ENCODE measurements at regions not wholly inside any gene's neighbourhood (a gene's known extent, or its start where the extent isn't known, plus 50 kb on each side); places are given as distances from the start of the nearest gene placed in this dataset.

DNA sequence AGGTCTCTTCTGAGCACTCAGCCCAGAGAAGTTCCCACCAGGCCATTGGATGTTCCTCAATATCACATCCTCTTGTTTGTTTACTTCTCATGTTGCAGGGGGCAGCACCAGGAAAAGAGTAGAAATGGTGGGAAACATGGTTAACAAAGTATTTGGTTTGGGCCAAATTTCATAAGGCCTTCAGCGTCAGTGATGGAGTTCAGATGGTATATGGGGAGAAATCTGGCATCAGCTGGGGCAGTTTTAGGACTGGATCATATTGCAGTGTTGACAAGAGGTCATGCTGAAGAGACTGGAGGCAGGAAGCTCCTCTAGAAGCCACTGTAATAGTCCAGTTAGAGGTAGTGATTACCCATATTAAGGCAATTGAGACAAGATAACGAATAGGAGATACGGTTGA is 200.0 kb downstream of the WDR11 start:
- DNase-seq (no peak), ATAC-seq (no peak)
- 80% methylated on average over 3 of the region's 3 CpGs for WGBS, 2 donors
- Histone ChIP-seq H3K9me3 (peaks cover 0 to 6% (median 0%) of the 10 kb centered on the region in 3 donors), H3K4me3 (no peak overlapping the region), H3K4me1 (no peaks in the 10 kb centered on the region), H3K27ac (no peak overlapping the region), H3K27me3 (no peaks in the 10 kb centered on the region), H3K36me3 (replicated peaks in 1 of 2; ENCODE audit: insufficient read depth in 1 of 2, low read depth in 2 of 2) (no peaks in the 10 kb centered on the region)
- TF ChIP-seq, protein P1, sequence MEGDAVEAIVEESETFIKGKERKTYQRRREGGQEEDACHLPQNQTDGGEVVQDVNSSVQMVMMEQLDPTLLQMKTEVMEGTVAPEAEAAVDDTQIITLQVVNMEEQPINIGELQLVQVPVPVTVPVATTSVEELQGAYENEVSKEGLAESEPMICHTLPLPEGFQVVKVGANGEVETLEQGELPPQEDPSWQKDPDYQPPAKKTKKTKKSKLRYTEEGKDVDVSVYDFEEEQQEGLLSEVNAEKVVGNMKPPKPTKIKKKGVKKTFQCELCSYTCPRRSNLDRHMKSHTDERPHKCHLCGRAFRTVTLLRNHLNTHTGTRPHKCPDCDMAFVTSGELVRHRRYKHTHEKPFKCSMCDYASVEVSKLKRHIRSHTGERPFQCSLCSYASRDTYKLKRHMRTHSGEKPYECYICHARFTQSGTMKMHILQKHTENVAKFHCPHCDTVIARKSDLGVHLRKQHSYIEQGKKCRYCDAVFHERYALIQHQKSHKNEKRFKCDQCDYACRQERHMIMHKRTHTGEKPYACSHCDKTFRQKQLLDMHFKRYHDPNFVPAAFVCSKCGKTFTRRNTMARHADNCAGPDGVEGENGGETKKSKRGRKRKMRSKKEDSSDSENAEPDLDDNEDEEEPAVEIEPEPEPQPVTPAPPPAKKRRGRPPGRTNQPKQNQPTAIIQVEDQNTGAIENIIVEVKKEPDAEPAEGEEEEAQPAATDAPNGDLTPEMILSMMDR (IDR thresholded peaks at IDR 0.05), result no peak
- no peak for TF ChIP-seq POLR2A (IDR thresholded peaks at IDR 0.05)
- intact Hi-C loops (cut with DNase I), result no loop called here

DNA sequence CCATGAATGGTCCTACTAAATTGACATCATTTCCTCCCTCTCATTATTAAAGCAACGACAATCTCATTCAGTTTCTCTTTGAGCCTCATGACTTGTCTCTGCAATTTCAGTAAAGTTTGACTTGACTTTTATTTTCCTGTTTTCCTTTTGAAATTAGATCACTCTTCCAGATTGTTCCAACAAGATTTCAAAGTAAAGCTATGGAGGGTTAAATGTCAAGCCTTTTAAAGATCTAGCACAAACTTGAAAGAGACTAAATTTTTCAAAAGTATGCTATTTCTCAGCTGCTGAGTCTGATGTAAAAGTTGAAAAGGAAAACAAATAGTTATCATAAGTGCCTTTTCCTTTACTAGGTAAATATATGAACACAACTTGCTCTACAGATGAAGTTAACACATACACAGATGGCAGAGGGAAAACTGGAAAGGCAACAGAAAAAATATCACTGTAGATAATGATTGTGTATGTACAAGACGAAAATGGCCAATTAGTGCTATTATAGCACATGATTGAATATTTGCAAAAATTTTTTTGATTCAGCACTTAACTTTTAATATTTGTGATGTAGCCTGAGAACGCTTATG is 200.6 kb downstream of the WDR11 start:
- peaks cover 0 to 6% (median 0%) of the 10 kb centered on the region in 3 donors for H3K9me3 ChIP-seq
- H3K4me3 ChIP-seq, result no peak overlapping the region
- no peaks in the 10 kb centered on the region for H3K27me3 ChIP-seq
- intact Hi-C loops (cut with DNase I), result no loop called here
- H3K4me1 ChIP-seq, result no peaks in the 10 kb centered on the region
- H3K27ac ChIP-seq, result no peak overlapping the region
- 36 to 55% methylated on average over 3 of the region's 3 CpGs for WGBS, 2 donors
- TF ChIP-seq, protein P1 (IDR thresholded peaks at IDR 0.05), result no peak
- TF ChIP-seq POLR2A (IDR thresholded peaks at IDR 0.05), result no peak
- ATAC-seq, result no peak
- H3K36me3 ChIP-seq (replicated peaks in 1 of 2; ENCODE audit: insufficient read depth in 1 of 2, low read depth in 2 of 2), result no peaks in the 10 kb centered on the region
- DNase-seq, result no peak

DNA sequence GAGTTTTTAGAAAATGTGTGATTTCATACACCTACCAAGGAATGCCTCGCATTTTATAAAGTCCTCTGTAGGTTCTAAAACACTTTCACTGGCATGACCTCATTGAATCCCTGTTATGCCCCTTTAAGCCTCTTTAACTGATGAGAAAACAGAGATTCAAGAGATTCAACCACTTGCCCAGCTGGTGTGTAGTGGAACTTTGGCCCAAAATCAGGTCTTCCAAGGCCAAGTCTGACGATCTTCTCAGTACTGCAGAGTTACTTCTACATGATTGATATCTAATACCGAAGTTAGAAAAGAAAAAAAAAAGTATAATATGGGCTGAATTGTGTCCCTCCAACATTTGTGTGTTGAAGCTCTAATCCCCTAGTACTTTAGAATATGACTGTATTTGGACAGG is 202.0 kb downstream of the WDR11 start:
- TF ChIP-seq, protein P1 (IDR thresholded peaks at IDR 0.05), result no peak
- WGBS, 2 donors, result 48 to 52% methylated on average over 3 of the region's 3 CpGs
- Histone ChIP-seq H3K4me1 (no peaks in the 10 kb centered on the region), H3K27me3 (no peaks in the 10 kb centered on the region), H3K9me3 (peaks cover 0 to 6% (median 0%) of the 10 kb centered on the region in 3 donors), H3K36me3 (replicated peaks in 1 of 2; ENCODE audit: insufficient read depth in 1 of 2, low read depth in 2 of 2) (no peaks in the 10 kb centered on the region), H3K4me3 (no peak overlapping the region), H3K27ac (no peak overlapping the region)
- ATAC-seq, result no peak
- DNase-seq, result no peak
- intact Hi-C loops (cut with DNase I), result no loop called here

DNA sequence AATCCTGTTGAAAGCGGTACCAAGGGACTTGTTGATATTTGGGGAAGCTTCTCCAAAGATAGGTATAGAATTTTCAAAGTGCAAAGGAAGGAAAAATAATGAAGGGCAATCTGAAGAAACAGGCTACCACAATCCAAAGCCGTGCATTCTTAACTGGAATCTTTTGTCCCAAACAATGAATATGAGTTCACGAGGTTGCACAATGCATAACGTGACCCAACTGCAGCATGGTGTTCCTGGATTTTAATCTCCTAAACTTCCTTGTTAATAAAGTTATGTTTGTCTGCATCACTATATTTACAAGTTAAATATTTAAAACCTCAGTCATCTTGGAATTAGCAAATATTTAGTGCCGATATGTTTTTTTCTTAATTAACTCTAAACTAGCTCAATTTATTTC is 203.7 kb downstream of the WDR11 start:
- intact Hi-C loops (cut with DNase I), result no loop called here
- Histone ChIP-seq H3K4me3 (no peak overlapping the region), H3K36me3 (replicated peaks in 1 of 2; ENCODE audit: insufficient read depth in 1 of 2, low read depth in 2 of 2) (no peaks in the 10 kb centered on the region), H3K27me3 (no peaks in the 10 kb centered on the region), H3K27ac (no peak overlapping the region), H3K4me1 (no peaks in the 10 kb centered on the region), H3K9me3 (peaks cover 0 to 6% (median 0%) of the 10 kb centered on the region in 3 donors)
- WGBS, 2 donors, result 33 to 38% methylated on average over 5 of the region's 5 CpGs
- DNase-seq, result no peak
- ATAC-seq, result peak; percentile 47
- TF ChIP-seq, protein P1 (IDR thresholded peaks at IDR 0.05), result no peak
- no peak for TF ChIP-seq POLR2A (IDR thresholded peaks at IDR 0.05)

DNA sequence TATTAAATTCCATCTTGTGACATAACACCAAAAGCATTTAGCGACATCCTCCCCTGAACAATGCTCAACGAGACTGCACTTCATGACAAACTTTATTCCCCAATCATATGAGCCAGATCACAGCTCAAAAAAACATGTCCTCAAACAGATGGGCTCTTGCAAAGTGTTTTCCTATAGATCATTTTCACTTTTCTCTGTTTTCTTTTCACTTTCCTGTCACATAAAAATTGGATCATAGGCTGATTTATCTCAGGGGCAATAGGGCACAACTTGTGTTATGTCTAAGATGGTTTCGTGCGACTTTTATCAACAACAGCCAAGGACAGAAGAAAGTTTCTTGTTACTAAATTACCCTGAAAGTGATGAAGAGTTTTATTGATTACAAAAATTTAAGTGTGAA is 206.1 kb downstream of the WDR11 start:
- H3K27ac ChIP-seq, result no peak overlapping the region
- no peak overlapping the region for H3K4me3 ChIP-seq
- ATAC-seq (no peak), DNase-seq (no peak)
- intact Hi-C loops (cut with DNase I), result no loop called here
- H3K4me1 ChIP-seq, result no peaks in the 10 kb centered on the region
- 54 to 58% methylated on average over 4 of the region's 4 CpGs for WGBS, 2 donors
- H3K27me3 ChIP-seq, result no peaks in the 10 kb centered on the region
- H3K9me3 ChIP-seq, result peaks cover 0 to 6% (median 0%) of the 10 kb centered on the region in 3 donors
- no peaks in the 10 kb centered on the region for H3K36me3 ChIP-seq (replicated peaks in 1 of 2; ENCODE audit: insufficient read depth in 1 of 2, low read depth in 2 of 2)
- TF ChIP-seq, protein P1 (IDR thresholded peaks at IDR 0.05), result no peak
- no peak for TF ChIP-seq POLR2A (IDR thresholded peaks at IDR 0.05)
